Right cardiac atrium (tissue), 5 donors: ENCODE measurements at regions not wholly inside any gene's neighbourhood (a gene's known extent, or its start where the extent isn't known, plus 50 kb on each side); places are given as distances from the start of the nearest gene placed in this dataset.

Source experiments
- ATAC-seq, 2 donors: fragments of 200-7000 bp; cut with Tn5 transposase; one replicate each; pipeline versions ENCODE4 v1.8.0 to v1.9.1; 2020; ENCODE audit warnings: moderate library complexity in 2 of 2, mild to moderate bottlenecking in 1 of 2
- DNase-seq, 3 donors: peaks; one replicate each; pipeline ENCODE4 v3.0.0-alpha.2; 2020
- H3K27ac ChIP-seq: one replicate; pipeline ENCODE4 v1.5.1; 2013; ENCODE audit warnings: mild to moderate bottlenecking, low read length, control low read depth, moderate library complexity
- H3K27me3 ChIP-seq: one replicate; pipeline ENCODE4 v1.6.1; 2013; ENCODE audit not compliant: control insufficient read depth, insufficient read depth
- H3K4me1 ChIP-seq: one replicate; pipeline ENCODE4 v1.6.1; 2013; ENCODE audit warnings: low read length; ENCODE audit not compliant: control insufficient read depth, insufficient read depth
- H3K4me3 ChIP-seq: one replicate; pipeline ENCODE4 v1.5.1; 2013; ENCODE audit warnings: low read length, control low read depth
- H3K9me3 ChIP-seq: one replicate; pipeline ENCODE4 v1.6.1; 2013; ENCODE audit warnings: low read length; ENCODE audit not compliant: control insufficient read depth
- WGBS: extraction: QIAGEN DNeasy Blood & Tissue Kit; methylation state at CpG from one replicate; pipeline ENCODE4 v1.1.7; 2013; 5-methylcytosine and 5-hydroxymethylcytosine counted together
- intact Hi-C, 4 donors: fragments of 100-400 bp; cut with DNase I; formaldehyde crosslinking; loops; one replicate each; pipeline versions ENCODE4 v1.11.0 to v1.14.0; 2022 to 2023
- donor health status: healthy with polysubstance abuse.
- donor health status: DM: no; HTN: yes; CAD: no.
- donor health status: DM: no; HTN: no; CAD: no.
- donor health status: DM: no; HTN: yes; CAD: no; lungs with severe emphysema.
- donor health status: DM: yes; HTN: yes; CAD: no.

DNA sequence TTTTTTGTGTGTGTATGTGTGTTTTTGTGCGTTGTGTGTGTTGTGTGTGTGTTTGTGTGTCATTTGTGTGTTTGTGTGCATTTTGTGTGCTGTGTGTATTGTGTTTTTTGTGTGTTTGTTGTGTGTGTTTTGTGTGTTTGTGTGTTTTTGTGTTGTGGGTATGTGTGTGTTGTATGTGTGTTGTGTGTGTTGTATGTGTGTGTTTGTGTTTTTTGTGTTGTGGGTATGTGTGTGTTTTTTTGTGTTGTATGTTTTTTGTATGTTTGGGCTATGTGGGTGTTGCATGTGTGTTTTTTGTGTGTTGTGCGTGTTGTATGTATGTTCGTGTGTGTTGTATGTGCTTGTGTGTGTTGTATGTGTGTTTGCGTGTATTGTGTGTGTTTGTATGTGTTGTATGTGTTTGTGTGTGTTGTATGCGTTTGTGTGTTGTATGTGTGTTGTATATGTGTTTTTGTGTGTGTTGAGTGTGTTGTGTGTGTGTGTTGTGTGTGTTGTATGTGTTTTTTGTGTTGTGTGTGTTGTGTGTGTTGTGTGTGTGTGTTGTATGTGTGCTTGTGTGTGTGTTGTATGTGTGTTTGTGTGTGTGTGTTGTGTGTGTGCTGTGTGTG, 275.3 kb downstream of the HRH4 start:
- Histone ChIP-seq H3K27me3 (no peaks in the 10 kb centered on the region), H3K4me3 (no peak overlapping the region), H3K4me1 (no peaks in the 10 kb centered on the region), H3K9me3 (no peaks in the 10 kb centered on the region), H3K27ac (no peak overlapping the region)
- WGBS: 94% methylated on average over 5 of the region's 5 CpGs
- intact Hi-C loops: no loop called here
- ATAC-seq (no peak), DNase-seq (no peak)

DNA sequence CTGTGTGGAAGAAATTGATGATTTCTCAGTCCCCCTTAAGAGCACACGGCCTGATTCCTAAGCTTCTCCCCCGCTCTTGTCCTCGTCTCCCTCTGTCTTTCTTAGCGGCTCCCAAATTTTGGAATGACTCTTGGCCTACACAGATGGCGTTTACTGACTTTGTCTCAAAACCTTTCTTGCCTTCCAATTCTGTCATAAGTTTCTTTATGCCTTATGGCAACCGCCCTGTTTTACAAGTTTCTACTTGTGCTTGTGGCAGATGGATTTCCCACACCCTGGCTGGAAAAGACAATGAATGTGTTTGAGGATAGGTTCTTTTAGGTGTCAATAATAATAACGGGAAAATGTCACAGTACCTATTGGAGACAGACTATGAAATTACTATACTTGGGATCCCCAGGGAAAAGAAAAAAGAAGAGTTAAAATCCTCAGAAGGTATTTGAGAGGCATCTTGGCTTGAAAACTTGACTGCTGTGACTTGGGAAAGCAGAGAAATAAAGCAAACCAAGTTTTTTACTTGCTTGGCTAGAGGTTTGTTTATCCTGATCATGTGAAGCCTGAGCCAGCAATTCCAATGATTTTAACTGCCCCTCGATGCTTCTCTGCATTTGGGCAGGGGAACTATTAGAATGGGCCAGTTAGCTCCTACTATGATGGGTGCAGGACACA, 276.4 kb downstream of the HRH4 start:
- intact Hi-C loops: no loop called here
- Histone ChIP-seq H3K9me3 (no peaks in the 10 kb centered on the region), H3K4me3 (no peak overlapping the region), H3K4me1 (no peaks in the 10 kb centered on the region), H3K27ac (no peak overlapping the region), H3K27me3 (no peaks in the 10 kb centered on the region)
- 63% methylated on average over 8 of the region's 8 CpGs for WGBS
- no peak for ATAC-seq
- DNase-seq: no peak

GRCh38 chr18:24740829-24741228, 280.4 kb downstream of the HRH4 start:
- Histone ChIP-seq H3K27me3 (no peaks in the 10 kb centered on the region), H3K27ac (no peak overlapping the region), H3K4me1 (no peaks in the 10 kb centered on the region), H3K4me3 (no peak overlapping the region), H3K9me3 (no peaks in the 10 kb centered on the region)
- intact Hi-C loops: no loop called here
- 97% methylated on average over 2 of the region's 2 CpGs for WGBS
- no peak for DNase-seq
- no peak for ATAC-seq

DNA sequence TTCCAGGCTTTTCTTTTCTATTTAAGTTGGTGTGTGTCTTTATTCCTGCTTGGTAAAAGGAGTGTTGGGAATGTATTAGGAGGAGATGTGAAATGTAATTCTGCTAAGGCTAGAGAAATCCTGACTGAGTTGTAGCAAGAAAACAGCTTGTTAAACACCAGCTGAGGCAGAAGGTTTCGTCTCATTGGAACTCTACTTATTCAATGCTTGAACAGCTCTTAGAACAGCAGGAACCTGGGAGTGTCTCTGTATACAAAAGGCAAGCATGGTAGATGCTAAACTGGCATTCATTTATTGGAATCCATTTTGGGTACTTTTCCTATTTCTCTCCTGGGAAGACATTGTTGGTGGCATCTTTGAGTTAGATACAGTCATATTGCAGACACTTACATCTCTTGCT, 280.9 kb downstream of the HRH4 start:
- no peak for DNase-seq
- 100% methylated on average over 1 of the region's 1 CpG for WGBS
- Histone ChIP-seq H3K4me1 (no peaks in the 10 kb centered on the region), H3K4me3 (no peak overlapping the region), H3K27me3 (no peaks in the 10 kb centered on the region), H3K27ac (no peak overlapping the region), H3K9me3 (no peaks in the 10 kb centered on the region)
- intact Hi-C loops: no loop called here
- ATAC-seq: no peak

GRCh38 chr18:24741965-24742724, 281.7 kb downstream of the HRH4 start:
- Histone ChIP-seq H3K4me3 (no peak overlapping the region), H3K27me3 (no peaks in the 10 kb centered on the region), H3K27ac (no peak overlapping the region), H3K4me1 (no peaks in the 10 kb centered on the region), H3K9me3 (no peaks in the 10 kb centered on the region)
- ATAC-seq: no peak
- DNase-seq: no peak
- 80% methylated on average over 5 of the region's 5 CpGs for WGBS
- intact Hi-C loops: no loop called here

DNA sequence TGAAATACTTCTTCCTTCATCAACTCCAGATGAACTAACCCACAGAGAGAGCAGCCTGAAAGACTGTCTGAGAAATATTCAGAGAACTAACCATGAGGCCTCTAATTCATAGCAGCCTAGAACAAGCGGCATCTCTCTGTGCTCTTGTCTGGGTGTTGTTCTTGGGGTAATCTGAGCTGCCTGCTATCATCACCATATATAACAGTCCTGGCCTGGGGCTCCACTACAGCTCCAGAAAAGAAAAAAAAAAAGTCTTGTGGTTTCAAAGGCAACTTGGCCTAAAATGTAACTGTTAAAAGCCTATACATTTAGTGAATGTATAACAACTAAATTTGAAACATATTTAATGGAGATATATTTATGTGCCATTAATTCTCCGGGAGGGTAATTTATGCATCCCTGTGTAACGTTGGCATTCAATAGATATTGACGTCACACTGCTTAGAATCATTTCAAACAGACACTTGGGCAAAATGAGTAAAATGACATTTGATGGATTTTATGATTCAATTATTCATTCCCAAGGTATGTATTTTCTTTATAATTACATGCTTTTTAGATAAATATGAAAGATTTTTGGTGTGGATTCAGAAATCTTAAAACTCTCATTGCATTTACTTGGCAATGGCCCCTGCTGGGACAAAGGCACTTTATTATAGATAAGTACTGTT, 294.3 kb downstream of the HRH4 start:
- no peaks in the 10 kb centered on the region for H3K27me3 ChIP-seq
- no peak for ATAC-seq
- DNase-seq: no peak
- H3K9me3 ChIP-seq: no peaks in the 10 kb centered on the region
- no peak overlapping the region for H3K4me3 ChIP-seq
- no peaks in the 10 kb centered on the region for H3K4me1 ChIP-seq
- 82% methylated on average over 4 of the region's 4 CpGs for WGBS
- intact Hi-C loops: no loop called here
- H3K27ac ChIP-seq: no peak overlapping the region

GRCh38 chr18:24756385-24756784, 295.9 kb downstream of the HRH4 start:
- Histone ChIP-seq H3K4me3 (no peak overlapping the region), H3K27me3 (no peaks in the 10 kb centered on the region), H3K9me3 (no peaks in the 10 kb centered on the region), H3K27ac (no peak overlapping the region), H3K4me1 (no peaks in the 10 kb centered on the region)
- ATAC-seq (no peak), DNase-seq (no peak)
- intact Hi-C loops: no loop called here

GRCh38 chr18:24757134-24757533, 296.7 kb downstream of the HRH4 start:
- Histone ChIP-seq H3K27ac (no peak overlapping the region), H3K9me3 (no peaks in the 10 kb centered on the region), H3K4me3 (no peak overlapping the region), H3K27me3 (no peaks in the 10 kb centered on the region), H3K4me1 (no peaks in the 10 kb centered on the region)
- no peak for DNase-seq
- intact Hi-C loops: no loop called here
- ATAC-seq: no peak

DNA sequence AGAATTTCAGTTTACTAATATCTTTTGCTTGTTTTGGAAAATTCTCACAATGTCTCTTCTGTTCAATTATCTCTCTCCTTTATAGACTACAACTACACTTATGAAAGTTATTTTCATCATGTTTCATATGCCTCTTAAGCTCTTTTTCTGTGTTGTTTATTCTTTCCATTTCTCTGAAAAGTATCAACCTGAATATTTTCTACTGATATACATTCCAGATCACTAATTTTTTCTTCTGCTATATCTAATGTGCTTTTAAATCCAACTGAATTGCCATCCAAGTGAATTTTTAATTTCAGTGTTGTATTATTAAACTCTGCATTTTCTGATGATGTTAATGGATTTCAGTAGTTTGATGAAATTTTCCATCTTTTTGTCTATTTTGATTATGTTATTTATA, 301.3 kb downstream of the HRH4 start:
- ATAC-seq (no peak), DNase-seq (no peak)
- intact Hi-C loops: loop anchor here in 1 of 4 donors (10.0 kb wide), 1 partner anchor 77 kb away; no protein-coding TSS in a partner anchor
- Histone ChIP-seq H3K9me3 (no peaks in the 10 kb centered on the region), H3K4me1 (peaks cover 4% of the 10 kb centered on the region), H3K27me3 (no peaks in the 10 kb centered on the region), H3K27ac (no peak overlapping the region), H3K4me3 (no peak overlapping the region)

DNA sequence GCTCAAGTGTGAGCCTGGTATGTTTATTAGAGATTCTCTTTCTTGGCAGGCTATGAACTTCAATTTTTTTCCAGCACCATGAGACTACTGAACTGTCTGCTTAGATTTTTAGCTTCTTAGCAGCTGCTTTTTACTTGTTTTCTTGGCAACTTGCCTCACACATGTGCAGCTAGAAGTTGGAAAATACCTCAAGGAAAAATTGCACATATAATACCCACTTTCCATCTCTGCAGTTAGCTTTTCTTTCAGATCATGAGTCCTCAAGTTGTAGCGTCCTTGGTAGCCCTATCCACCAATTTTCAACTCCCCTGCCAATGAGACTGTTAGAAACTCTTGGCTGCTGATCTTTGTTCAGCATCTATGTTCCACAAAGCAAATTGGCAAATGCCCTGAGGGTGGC, 302.1 kb downstream of the HRH4 start:
- H3K4me1 ChIP-seq: peaks cover 4% of the 10 kb centered on the region
- ATAC-seq: no peak
- H3K9me3 ChIP-seq: no peaks in the 10 kb centered on the region
- no peak overlapping the region for H3K27ac ChIP-seq
- WGBS: 56% methylated on average over 1 of the region's 1 CpG
- H3K27me3 ChIP-seq: no peaks in the 10 kb centered on the region
- DNase-seq: no peak
- intact Hi-C loops: loop anchor here in 1 of 4 donors (10.0 kb wide), 1 partner anchor 78 kb away; no protein-coding TSS in a partner anchor
- H3K4me3 ChIP-seq: no peak overlapping the region
